Transverse colon (tissue), 4 donors: ENCODE measurements at regions not wholly inside any gene's neighbourhood (a gene's known extent, or its start where the extent isn't known, plus 50 kb on each side); places are given as distances from the start of the nearest gene placed in this dataset.

ENCODE experiments used
- DNase-seq: peaks from one replicate; pipeline ENCODE4 v3.0.0-alpha.2; 2019
- H3K27ac ChIP-seq, 4 donors: fragments of 200-600 bp; sonication (generic); 2 replicates each; pipeline ENCODE4 v1.5.1; 2016 to 2018; ENCODE audit warnings: inconsistent platforms in 4 of 4
- H3K27me3 ChIP-seq: fragments of 200-600 bp; sonication (generic); 2 replicates; pipeline ENCODE4 v1.5.1; 2017; ENCODE audit warnings: inconsistent platforms
- H3K36me3 ChIP-seq, 4 donors: fragments of 200-600 bp; sonication (generic); 2 replicates each; pipeline ENCODE4 v1.5.1; 2017 to 2019; ENCODE audit warnings: inconsistent platforms in 4 of 4
- H3K4me1 ChIP-seq, 4 donors: fragments of 200-600 bp; sonication (generic); 2 replicates each; pipeline ENCODE4 v1.5.1; 2017 to 2020; ENCODE audit warnings: inconsistent platforms in 4 of 4
- H3K4me3 ChIP-seq, 4 donors: fragments of 200-600 bp; sonication (generic); 1 replicate in 1 of 4; 2 replicates in 3 of 4; pipeline versions ENCODE4 v1.5.1 to v1.6.1; 2017 to 2019; ENCODE audit warnings: inconsistent platforms in 4 of 4
- H3K9me3 ChIP-seq, 2 donors: fragments of 200-600 bp; sonication (generic); 2 replicates each; pipeline ENCODE4 v1.5.1; 2017 to 2019; ENCODE audit warnings: inconsistent platforms in 2 of 2
- CTCF ChIP-seq, 5 experiments: fragments of 200-600 bp in 3 of 5; fragments of 450-650 bp in 2 of 5; sonication (generic) in 3 of 5; IDR thresholded peaks; 1 replicate in 2 of 5; 2 replicates in 3 of 5; pipeline ENCODE4 v1.5.1; 2016 to 2017; ENCODE audit warnings: antibody characterized with exemption in 5 of 5, inconsistent platforms in 3 of 5, mild to moderate bottlenecking in 2 of 5, moderate library complexity in 1 of 5
- EP300 ChIP-seq: sonication (generic); formaldehyde crosslinking; IDR thresholded peaks from one replicate; pipeline ENCODE4 v1.6.1; 2017; ENCODE audit warnings: antibody characterized with exemption, low read depth
- POLR2A ChIP-seq: fragments of 450-650 bp; IDR thresholded peaks from one replicate; pipeline ENCODE4 v1.6.1; 2016; ENCODE audit warnings: antibody characterized with exemption, mild to moderate bottlenecking, moderate library complexity
- POLR2AphosphoS5 ChIP-seq, 3 donors: sonication (generic); formaldehyde crosslinking; IDR thresholded peaks; one replicate each; pipeline ENCODE4 v1.6.1; 2016; ENCODE audit warnings: antibody characterized with exemption in 3 of 3
- WGBS, 2 donors: methylation state at CpG; one replicate each; pipeline ENCODE4 v1.1.5; 2018; ENCODE audit warnings: low coverage in 1 of 2; 5-methylcytosine and 5-hydroxymethylcytosine counted together
- in situ Hi-C, 4 donors: fragments of 200-750 bp; cut with MboI; loops; one replicate each; pipeline versions ENCODE4 v1.15.0 to v1.15.1; 2017; ENCODE audit warnings: low sequenced_read_pairs in 3 of 4, low pct_ligation_motif_present in 1 of 4, low pct_unique_long_range_greater_than_20kb in 1 of 4
- intact Hi-C: fragments of 100-400 bp; cut with DNase I; formaldehyde crosslinking; loops from one replicate; pipeline ENCODE4 v1.15.1; 2023; ENCODE audit warnings: low total_unique reads

GRCh38 chr10:69731184-69731583 lies 70.5 kb upstream of the COL13A1 start:
- 50% methylated on average over 2 of the region's 3 CpGs; no CpG with 5 or more reads in 1 of the 2 donors for WGBS, 2 donors

GRCh38 chr10:69731698-69732097 lies 70.0 kb upstream of the COL13A1 start:
- intact Hi-C loops = no loop called here
- Histone ChIP-seq H3K36me3 (no peaks in the 10 kb centered on the region), H3K9me3 (no peaks in the 10 kb centered on the region), H3K27ac (peak overlapping the region in 1 of 4 donors; percentile 17), H3K4me1 (peaks cover 0 to 8% (median 2%) of the 10 kb centered on the region in 4 donors), H3K4me3 (no peak overlapping the region), H3K27me3 (no peaks in the 10 kb centered on the region)
- whole genome bisulfite sequencing, 2 donors = 88% methylated on average over 8 of the region's 8 CpGs; no CpG with 5 or more reads in 1 of the 2 donors
- no peak for DNase-seq
- TF ChIP-seq EP300 (no peak), CTCF (IDR thresholded peaks at IDR 0.05) (no peak), POLR2A (no peak), POLR2AphosphoS5 (IDR thresholded peaks at IDR 0.05) (no peak)
- in situ Hi-C loops = no loop called here

More at GRCh38 chr10:69731184-69731583, 70.5 kb upstream of the COL13A1 start:
- intact Hi-C loops (no loop called here), in situ Hi-C loops (no loop called here)
- peaks cover 0 to 8% (median 2%) of the 10 kb centered on the region in 4 donors for H3K4me1 ChIP-seq
- peak overlapping the region in 1 of 4 donors; percentile 29 for H3K27ac ChIP-seq
- TF ChIP-seq POLR2AphosphoS5 (IDR thresholded peaks at IDR 0.05) (peak in 1 of 3 donors; percentile 38), CTCF (IDR thresholded peaks at IDR 0.05) (no peak), EP300 (no peak)
- no peaks in the 10 kb centered on the region for H3K27me3 ChIP-seq
- no peaks in the 10 kb centered on the region for H3K36me3 ChIP-seq
- H3K9me3 ChIP-seq = no peaks in the 10 kb centered on the region
- no peak overlapping the region for H3K4me3 ChIP-seq
- DNase-seq = no peak

- no peak overlapping the region for H3K4me3 ChIP-seq
- no peaks in the 10 kb centered on the region for H3K9me3 ChIP-seq
- H3K4me1 ChIP-seq = peaks cover 0 to 8% (median 2%) of the 10 kb centered on the region in 4 donors
- intact Hi-C loops (no loop called here), in situ Hi-C loops (no loop called here)
- WGBS, 2 donors = 86 to 100% methylated on average over 2 to 16 of the region's 16 CpGs
- no peak overlapping the region for H3K27ac ChIP-seq
- no peaks in the 10 kb centered on the region for H3K27me3 ChIP-seq
- H3K36me3 ChIP-seq = no peaks in the 10 kb centered on the region
- DNase-seq = no peak
- TF ChIP-seq EP300 (no peak), POLR2AphosphoS5 (IDR thresholded peaks at IDR 0.05) (no peak), CTCF (IDR thresholded peaks at IDR 0.05) (no peak), POLR2A (no peak)
Observed at GRCh38 chr10:69732147-69732825, 69.4 kb upstream of the COL13A1 start.

- no peak overlapping the region for H3K27ac ChIP-seq
- WGBS, 2 donors = 84% methylated on average over 6 of the region's 6 CpGs; no CpG with 5 or more reads in 1 of the 2 donors
- TF ChIP-seq CTCF (IDR thresholded peaks at IDR 0.05) = no peak
- TF ChIP-seq POLR2AphosphoS5 (IDR thresholded peaks at IDR 0.05) = no peak
- no peak for TF ChIP-seq POLR2A
- no peak for TF ChIP-seq EP300
- no peak overlapping the region for H3K4me3 ChIP-seq
- H3K4me1 ChIP-seq = peaks cover 0 to 8% (median 2%) of the 10 kb centered on the region in 4 donors
- in situ Hi-C loops = no loop called here
- H3K36me3 ChIP-seq = no peaks in the 10 kb centered on the region
- H3K9me3 ChIP-seq = no peaks in the 10 kb centered on the region
- no peaks in the 10 kb centered on the region for H3K27me3 ChIP-seq
- DNase-seq = no peak
- intact Hi-C loops = no loop called here
Observed at GRCh38 chr10:69732826-69733150, 68.9 kb upstream of the COL13A1 start.
